ENCODE measurements at regions not wholly inside any gene's neighbourhood (a gene's known extent, or its start where the extent isn't known, plus 50 kb on each side); places are given as distances from the start of the nearest gene placed in this dataset.
A peak's percentile ranks its signal among the peaks of the same experiment; 100 is the strongest.

GRCh38 chr10:4687397-4687796, 138.6 kb upstream of the AKR1E2 start:
- Histone ChIP-seq H3K27me3 (ENCODE audit: low read length) (no peaks in the 10 kb centered on the region), H3F3A (ENCODE audit: low read length, unreplicated experiment) (peaks cover 5% of the 10 kb centered on the region), H4K20me1 (ENCODE audit: low read length) (no peaks in the 10 kb centered on the region), H3K9me2 (replicated peaks; ENCODE audit: low read length) (no peaks in the 10 kb centered on the region), H3K4me1 (ENCODE audit: insufficient read depth, low read length) (peaks cover 68% of the 10 kb centered on the region), H3K9ac (ENCODE audit: low read length) (peak overlapping the region; percentile 79), H3K9me3 (ENCODE audit: low read length) (no peaks in the 10 kb centered on the region), H3K36me3 (ENCODE audit: low read depth, low read length) (no peaks in the 10 kb centered on the region), H3K79me2 (ENCODE audit: low read length) (no peaks in the 10 kb centered on the region), H3K4me3 (ENCODE audit: low read length) (no peak overlapping the region), H2AFZ (ENCODE audit: low read length) (no peak overlapping the region), H3K4me2 (ENCODE audit: low read length) (0 out of 2 replicates have a peak overlapping the region, but pooled peaks have one; percentile 19), H3K27ac (ENCODE audit: low read length) (peak overlapping the region; percentile 100)
- ATAC-seq = no peak
- no peak for TF ChIP-seq CTCF (conservative IDR thresholded peaks at IDR 0.05; ENCODE audit: low read depth, low read length)
- TF ChIP-seq EZH2phosphoT487 (IDR thresholded peaks at IDR 0.05; ENCODE audit: borderline replicate concordance, low read length) = no peak
- TF ChIP-seq EZH2 (IDR thresholded peaks at IDR 0.05; ENCODE audit: low read length, unreplicated experiment) = no peak
- ChIA-PET CTCF (no interaction called here), POLR2A (ENCODE audit: unreplicated experiment) (interaction anchor here (0.6 kb wide), 1 partner anchor 79 kb away, joined by 12 read pairs; no protein-coding TSS in a partner anchor)
- intact Hi-C loops (cut with micrococcal nuclease) = loop anchor here (2.0 kb wide), 1 partner anchor 25 kb away; no protein-coding TSS in a partner anchor
- no TSS peak for BruUV-seq (replicated peaks)
- no peak for DNase-seq

GRCh38 chr10:4686644-4686996, 139.4 kb upstream of the AKR1E2 start:
- peaks cover 63% of the 10 kb centered on the region for H3K4me1 ChIP-seq (ENCODE audit: insufficient read depth, low read length)
- H3K9ac ChIP-seq (ENCODE audit: low read length) = peak overlapping the region; percentile 88
- no peaks in the 10 kb centered on the region for H3K9me2 ChIP-seq (replicated peaks; ENCODE audit: low read length)
- no peaks in the 10 kb centered on the region for H3K36me3 ChIP-seq (ENCODE audit: low read depth, low read length)
- H3K79me2 ChIP-seq (ENCODE audit: low read length) = no peaks in the 10 kb centered on the region
- H3K27ac ChIP-seq (ENCODE audit: low read length) = peak overlapping the region; percentile 100
- BruUV-seq (replicated peaks) = no TSS peak
- peaks cover 4% of the 10 kb centered on the region for H3F3A ChIP-seq (ENCODE audit: low read length, unreplicated experiment)
- ATAC-seq (peak; percentile 83), DNase-seq (peak; percentile 93)
- H4K20me1 ChIP-seq (ENCODE audit: low read length) = no peaks in the 10 kb centered on the region
- H3K4me2 ChIP-seq (ENCODE audit: low read length) = peak overlapping the region; percentile 77
- no peaks in the 10 kb centered on the region for H3K27me3 ChIP-seq (ENCODE audit: low read length)
- no peaks in the 10 kb centered on the region for H3K9me3 ChIP-seq (ENCODE audit: low read length)
- intact Hi-C loops (cut with micrococcal nuclease) = loop anchor here (1.0 to 2.0 kb wide), 2 partner anchors 8 to 24 kb away; no protein-coding TSS in a partner anchor
- H3K4me3 ChIP-seq (ENCODE audit: low read length) = no peak overlapping the region
- H2AFZ ChIP-seq (ENCODE audit: low read length) = no peak overlapping the region
- POLR2A ChIA-PET (ENCODE audit: unreplicated experiment) = interaction anchor here (0.6 to 1.3 kb wide), 7 partner anchors 10 to 495 kb away, joined by 3 to 10 read pairs (median 5); no protein-coding TSS in a partner anchor
- no peak for TF ChIP-seq EZH2 (IDR thresholded peaks at IDR 0.05; ENCODE audit: low read length, unreplicated experiment)
- TF ChIP-seq CTCF (conservative IDR thresholded peaks at IDR 0.05; ENCODE audit: low read depth, low read length) = no peak
- no peak for TF ChIP-seq EZH2phosphoT487 (IDR thresholded peaks at IDR 0.05; ENCODE audit: borderline replicate concordance, low read length)
- CTCF ChIA-PET = interaction anchor here (0.7 kb wide), 1 partner anchor 65 kb away, joined by 3 read pairs; no protein-coding TSS in a partner anchor

All from PC-3 (cell line).